ENCODE measurements at regions not wholly inside any gene's neighbourhood (a gene's known extent, or its start where the extent isn't known, plus 50 kb on each side); places are given as distances from the start of the nearest gene placed in this dataset.
"Not testable (repeated sequence)": the region's sequence is repeated elsewhere in the genome, so short reads cannot be mapped to it uniquely, and the experiment has no call there.

DNA sequence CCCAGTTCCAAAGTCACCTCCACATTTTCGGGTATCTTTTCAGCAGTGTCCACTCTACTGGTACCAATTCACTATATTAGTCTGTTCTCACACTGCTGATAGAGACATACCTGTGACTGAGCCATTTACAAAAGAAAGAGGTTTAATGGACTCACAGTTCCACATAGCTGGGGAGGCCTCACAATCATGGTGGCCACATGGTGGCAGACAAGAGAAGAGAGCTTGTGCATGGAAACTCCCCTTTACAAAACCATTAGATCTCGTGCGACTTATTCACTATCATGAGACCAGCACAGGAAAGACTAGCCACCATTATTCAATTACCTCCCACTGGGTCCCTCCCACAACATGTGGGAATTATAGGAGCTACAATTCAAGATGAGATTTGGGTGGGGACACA, 335.7 kb upstream of the SLC7A11 start:
- not testable (repeated sequence) for TF ChIP-seq EZH2phosphoT487 (IDR thresholded peaks at IDR 0.05; ENCODE audit: insufficient read depth, low read depth); EZH2 (IDR thresholded peaks at IDR 0.05; ENCODE audit: insufficient read depth, poor library complexity, severe bottlenecking)

Data from GM23248 (cell line).